SH-SY5Y (cell line): ENCODE measurements at regions not wholly inside any gene's neighbourhood (a gene's known extent, or its start where the extent isn't known, plus 50 kb on each side); places are given as distances from the start of the nearest gene placed in this dataset.

Experiments used
- GATA2 ChIP-seq: IDR thresholded peaks from 2 replicates; pipeline ENCODE4 v1.6.1; 2011; ENCODE audit warnings: mild to moderate bottlenecking, low read depth, low read length
- GATA3 ChIP-seq: IDR thresholded peaks from 2 replicates; pipeline ENCODE4 v1.6.1; 2011; ENCODE audit warnings: low read depth, mild to moderate bottlenecking, low read length, moderate library complexity

- TF ChIP-seq GATA3 (no peak), GATA2 (no peak)
These were observed 74.2 kb downstream of the ZFP36L2 start for GRCh38 chr2:43152186-43152585.
